ENCODE measurements at regions not wholly inside any gene's neighbourhood (a gene's known extent, or its start where the extent isn't known, plus 50 kb on each side); places are given as distances from the start of the nearest gene placed in this dataset.

GRCh38 chr9:81498576-81498975 is 190.8 kb downstream of the TLE1 start:
- intact Hi-C loops (cut with DNase I; ENCODE audit: low total_unique reads), result no loop called here
- in situ Hi-C loops (cut with MboI; ENCODE audit: low sequenced_read_pairs in 4 of 4), result no loop called here
- Histone ChIP-seq H3K27ac (peak overlapping the region; percentile 56 to 72 (median 68)), H3K27me3 (no peaks in the 10 kb centered on the region), H3K9me3 (no peaks in the 10 kb centered on the region), H3K4me3 (no peak overlapping the region), H3K36me3 (no peaks in the 10 kb centered on the region), H3K4me1 (peaks cover 18 to 21% of the 10 kb centered on the region in 2 donors)
- TF ChIP-seq POLR2A (IDR thresholded peaks at IDR 0.05), result no peak
- TF ChIP-seq CTCF (IDR thresholded peaks at IDR 0.05 in 4 of 5, conservative IDR thresholded peaks at IDR 0.05 in 1 of 5), result no peak
- peak in 1 of 2 donors; percentile 27 for ATAC-seq
- no peak for DNase-seq

- Histone ChIP-seq H3K9me3 (no peaks in the 10 kb centered on the region), H3K4me1 (peaks cover 18 to 21% of the 10 kb centered on the region in 2 donors), H3K36me3 (no peaks in the 10 kb centered on the region), H3K27ac (no peak overlapping the region), H3K4me3 (no peak overlapping the region), H3K27me3 (no peaks in the 10 kb centered on the region)
- no peak for ATAC-seq
- TF ChIP-seq CTCF (IDR thresholded peaks at IDR 0.05 in 4 of 5, conservative IDR thresholded peaks at IDR 0.05 in 1 of 5), result no peak
- no peak for TF ChIP-seq POLR2A (IDR thresholded peaks at IDR 0.05)
- no peak for DNase-seq
- intact Hi-C loops (cut with DNase I; ENCODE audit: low total_unique reads), result no loop called here
- in situ Hi-C loops (cut with MboI; ENCODE audit: low sequenced_read_pairs in 4 of 4), result no loop called here
Observed at GRCh38 chr9:81497091-81497490, 192.3 kb downstream of the TLE1 start.

- no peaks in the 10 kb centered on the region for H3K27me3 ChIP-seq
- DNase-seq (no peak), ATAC-seq (no peak)
- no peak for TF ChIP-seq CTCF (IDR thresholded peaks at IDR 0.05 in 4 of 5, conservative IDR thresholded peaks at IDR 0.05 in 1 of 5)
- TF ChIP-seq POLR2A (IDR thresholded peaks at IDR 0.05), result no peak
- no peaks in the 10 kb centered on the region for H3K9me3 ChIP-seq
- H3K27ac ChIP-seq, result no peak overlapping the region
- no peak overlapping the region for H3K4me3 ChIP-seq
- no peaks in the 10 kb centered on the region for H3K4me1 ChIP-seq
- intact Hi-C loops (cut with DNase I; ENCODE audit: low total_unique reads), result no loop called here
- in situ Hi-C loops (cut with MboI; ENCODE audit: low sequenced_read_pairs in 4 of 4), result no loop called here
- no peaks in the 10 kb centered on the region for H3K36me3 ChIP-seq
Observed at GRCh38 chr9:81492710-81493447, 196.5 kb downstream of the TLE1 start.

GRCh38 chr9:81490605-81491331 is 198.6 kb downstream of the TLE1 start:
- H3K4me3 ChIP-seq, result no peak overlapping the region
- no peaks in the 10 kb centered on the region for H3K36me3 ChIP-seq
- no peaks in the 10 kb centered on the region for H3K4me1 ChIP-seq
- DNase-seq (no peak), ATAC-seq (no peak)
- no peak for TF ChIP-seq POLR2A (IDR thresholded peaks at IDR 0.05)
- TF ChIP-seq CTCF (IDR thresholded peaks at IDR 0.05 in 4 of 5, conservative IDR thresholded peaks at IDR 0.05 in 1 of 5), result no peak
- in situ Hi-C loops (cut with MboI; ENCODE audit: low sequenced_read_pairs in 4 of 4) (no loop called here), intact Hi-C loops (cut with DNase I; ENCODE audit: low total_unique reads) (no loop called here)
- H3K27me3 ChIP-seq, result no peaks in the 10 kb centered on the region
- no peaks in the 10 kb centered on the region for H3K9me3 ChIP-seq
- H3K27ac ChIP-seq, result no peak overlapping the region
